ENCODE measurements at regions not wholly inside any gene's neighbourhood (a gene's known extent, or its start where the extent isn't known, plus 50 kb on each side); places are given as distances from the start of the nearest gene placed in this dataset.

GRCh38 chr3:73787620-73788019 lies 162.9 kb upstream of the PDZRN3 start:
- no peak for TF ChIP-seq POLR2A (IDR thresholded peaks at IDR 0.05; ENCODE audit: low read length)
- no peak for TF ChIP-seq GATA1 (IDR thresholded peaks at IDR 0.05; ENCODE audit: low read depth, low read length)
- DNase-seq = no peak

- TF ChIP-seq POLR2A (IDR thresholded peaks at IDR 0.05; ENCODE audit: low read length) (no peak), GATA1 (IDR thresholded peaks at IDR 0.05; ENCODE audit: low read depth, low read length) (no peak)
- DNase-seq = no peak
Observed at GRCh38 chr3:73786998-73787397, 162.3 kb upstream of the PDZRN3 start.

- DNase-seq = no peak
- TF ChIP-seq POLR2A (IDR thresholded peaks at IDR 0.05; ENCODE audit: low read length) (no peak), GATA1 (IDR thresholded peaks at IDR 0.05; ENCODE audit: low read depth, low read length) (no peak)
Observed at GRCh38 chr3:73786321-73786807, 161.6 kb upstream of the PDZRN3 start.

- TF ChIP-seq GATA1 (IDR thresholded peaks at IDR 0.05; ENCODE audit: low read depth, low read length) (no peak), POLR2A (IDR thresholded peaks at IDR 0.05; ENCODE audit: low read length) (no peak)
- no peak for DNase-seq
Observed at GRCh38 chr3:73784686-73785392, 160.1 kb upstream of the PDZRN3 start.

GRCh38 chr3:73783811-73784210 lies 159.1 kb upstream of the PDZRN3 start:
- TF ChIP-seq POLR2A (IDR thresholded peaks at IDR 0.05; ENCODE audit: low read length) (no peak), GATA1 (IDR thresholded peaks at IDR 0.05; ENCODE audit: low read depth, low read length) (no peak)

GRCh38 chr3:73781541-73781940 lies 156.8 kb upstream of the PDZRN3 start:
- TF ChIP-seq POLR2A (IDR thresholded peaks at IDR 0.05; ENCODE audit: low read length) = no peak
- no peak for TF ChIP-seq GATA1 (IDR thresholded peaks at IDR 0.05; ENCODE audit: low read depth, low read length)
- no peak for DNase-seq

More at GRCh38 chr3:73783811-73784210, 159.1 kb upstream of the PDZRN3 start:
- DNase-seq = no peak

GRCh38 chr3:73774645-73775044 lies 149.9 kb upstream of the PDZRN3 start:
- DNase-seq = no peak

GRCh38 chr3:73773233-73773632 lies 148.5 kb upstream of the PDZRN3 start:
- TF ChIP-seq GATA1 (IDR thresholded peaks at IDR 0.05; ENCODE audit: low read depth, low read length) = no peak
- no peak for TF ChIP-seq POLR2A (IDR thresholded peaks at IDR 0.05; ENCODE audit: low read length)
- no peak for DNase-seq

More at GRCh38 chr3:73774645-73775044, 149.9 kb upstream of the PDZRN3 start:
- no peak for TF ChIP-seq GATA1 (IDR thresholded peaks at IDR 0.05; ENCODE audit: low read depth, low read length)
- TF ChIP-seq POLR2A (IDR thresholded peaks at IDR 0.05; ENCODE audit: low read length) = no peak

- TF ChIP-seq GATA1 (IDR thresholded peaks at IDR 0.05; ENCODE audit: low read depth, low read length) = no peak
- no peak for DNase-seq
Observed at GRCh38 chr3:73772076-73772886, 147.5 kb upstream of the PDZRN3 start.

- no peak for DNase-seq
- TF ChIP-seq POLR2A (IDR thresholded peaks at IDR 0.05; ENCODE audit: low read length) (no peak), GATA1 (IDR thresholded peaks at IDR 0.05; ENCODE audit: low read depth, low read length) (no peak)
Observed at GRCh38 chr3:73768524-73769308, 144.0 kb upstream of the PDZRN3 start.

- no peak for DNase-seq
- no peak for TF ChIP-seq GATA1 (IDR thresholded peaks at IDR 0.05; ENCODE audit: low read depth, low read length)
- TF ChIP-seq POLR2A (IDR thresholded peaks at IDR 0.05; ENCODE audit: low read length) = no peak
Observed at GRCh38 chr3:73766599-73767381, 142.0 kb upstream of the PDZRN3 start.

GRCh38 chr3:73765878-73766545 lies 141.3 kb upstream of the PDZRN3 start:
- TF ChIP-seq GATA1 (IDR thresholded peaks at IDR 0.05; ENCODE audit: low read depth, low read length) (no peak), POLR2A (IDR thresholded peaks at IDR 0.05; ENCODE audit: low read length) (no peak)
- no peak for DNase-seq

- TF ChIP-seq POLR2A (IDR thresholded peaks at IDR 0.05; ENCODE audit: low read length) (no peak), GATA1 (IDR thresholded peaks at IDR 0.05; ENCODE audit: low read depth, low read length) (no peak)
Observed at GRCh38 chr3:73762855-73763254, 138.1 kb upstream of the PDZRN3 start.

More at GRCh38 chr3:73762855-73763254, 138.1 kb upstream of the PDZRN3 start:
- DNase-seq = no peak
